Astrocyte (in vitro differentiated cells and primary cell): ENCODE measurements at regions not wholly inside any gene's neighbourhood (a gene's known extent, or its start where the extent isn't known, plus 50 kb on each side); places are given as distances from the start of the nearest gene placed in this dataset.
A peak's percentile ranks its signal among the peaks of the same experiment; 100 is the strongest.

Experiments used
- DNase-seq: peaks from one replicate; pipeline ENCODE4 v3.0.0-alpha.2; 2010; ENCODE audit warnings: low read depth
- FAIRE-seq: peaks from 2 replicates; lab custom pipeline; 2011; peaks lifted over from hg19 to GRCh38; lab: Jason Lieb, UNC
- H2AFZ ChIP-seq: 2 replicates; pipeline ENCODE4 v1.6.0; 2012; ENCODE audit warnings: low read depth, low read length, inconsistent platforms
- H3K27ac ChIP-seq: 2 replicates; pipeline ENCODE4 v1.5.1; 2011; ENCODE audit warnings: low read depth, low read length, inconsistent platforms
- H3K27me3 ChIP-seq: 2 replicates; pipeline ENCODE4 v1.6.0; 2011; ENCODE audit warnings: low read length, inconsistent platforms; ENCODE audit not compliant: insufficient read depth
- H3K36me3 ChIP-seq: 2 replicates; pipeline ENCODE4 v1.5.1; 2011; ENCODE audit warnings: low read length, inconsistent platforms; ENCODE audit not compliant: insufficient read depth
- H3K4me1 ChIP-seq: 2 replicates; pipeline ENCODE4 v1.5.1; 2011; ENCODE audit warnings: low read length, inconsistent platforms; ENCODE audit not compliant: insufficient read depth
- H3K4me2 ChIP-seq: 2 replicates; pipeline ENCODE4 v1.6.0; 2012; ENCODE audit warnings: low read length, inconsistent platforms
- H3K4me3 ChIP-seq: 2 replicates; pipeline ENCODE4 v1.5.1; 2011; ENCODE audit warnings: low read depth, mild to moderate bottlenecking, low read length, inconsistent platforms; ENCODE audit not compliant: insufficient read depth
- H3K79me2 ChIP-seq: 2 replicates; pipeline ENCODE4 v1.6.0; 2012; ENCODE audit warnings: mild to moderate bottlenecking, low read length, inconsistent platforms; ENCODE audit not compliant: insufficient read depth
- H3K9ac ChIP-seq: 2 replicates; pipeline ENCODE4 v1.6.0; 2012; ENCODE audit warnings: mild to moderate bottlenecking, low read length, inconsistent platforms
- H3K9me3 ChIP-seq: 2 replicates; pipeline ENCODE4 v1.5.1; 2012; ENCODE audit warnings: low read depth, mild to moderate bottlenecking, low read length, inconsistent platforms; ENCODE audit not compliant: insufficient read depth
- H4K20me1 ChIP-seq: 2 replicates; pipeline ENCODE4 v1.6.0; 2012; ENCODE audit warnings: low read length, inconsistent platforms; ENCODE audit not compliant: insufficient read depth
- H3K27ac Mint-ChIP-seq: one replicate; pipeline ENCODE4 v1.8.0; 2021; ENCODE audit warnings: mild to moderate bottlenecking, mixed read lengths; ENCODE audit not compliant: unreplicated experiment
- H3K27me3 Mint-ChIP-seq: one replicate; pipeline ENCODE4 v1.8.0; 2021; ENCODE audit warnings: low read depth, mixed read lengths; ENCODE audit not compliant: unreplicated experiment
- H3K36me3 Mint-ChIP-seq: one replicate; pipeline ENCODE4 v1.8.0; 2021; ENCODE audit warnings: low read depth, mixed read lengths; ENCODE audit not compliant: unreplicated experiment
- H3K4me1 Mint-ChIP-seq: one replicate; pipeline ENCODE4 v1.8.0; 2021; ENCODE audit warnings: low read depth, mixed read lengths; ENCODE audit not compliant: unreplicated experiment
- H3K4me3 Mint-ChIP-seq: one replicate; pipeline ENCODE4 v1.8.0; 2021; ENCODE audit warnings: mild to moderate bottlenecking, moderate library complexity, mixed read lengths; ENCODE audit not compliant: unreplicated experiment
- H3K9me3 Mint-ChIP-seq: one replicate; pipeline ENCODE4 v1.8.0; 2021; ENCODE audit warnings: mild to moderate bottlenecking, mixed read lengths; ENCODE audit not compliant: unreplicated experiment
- CTCF ChIP-seq: IDR thresholded peaks from 2 replicates; pipeline ENCODE4 v1.5.1; 2011; ENCODE audit warnings: low read depth, mild to moderate bottlenecking, inconsistent platforms, low read length, moderate library complexity; ENCODE audit not compliant: insufficient read depth
- EZH2 ChIP-seq: IDR thresholded peaks from 2 replicates; pipeline ENCODE4 v1.6.1; 2012; ENCODE audit warnings: mild to moderate bottlenecking, low read length, inconsistent platforms; ENCODE audit not compliant: insufficient read depth

DNA sequence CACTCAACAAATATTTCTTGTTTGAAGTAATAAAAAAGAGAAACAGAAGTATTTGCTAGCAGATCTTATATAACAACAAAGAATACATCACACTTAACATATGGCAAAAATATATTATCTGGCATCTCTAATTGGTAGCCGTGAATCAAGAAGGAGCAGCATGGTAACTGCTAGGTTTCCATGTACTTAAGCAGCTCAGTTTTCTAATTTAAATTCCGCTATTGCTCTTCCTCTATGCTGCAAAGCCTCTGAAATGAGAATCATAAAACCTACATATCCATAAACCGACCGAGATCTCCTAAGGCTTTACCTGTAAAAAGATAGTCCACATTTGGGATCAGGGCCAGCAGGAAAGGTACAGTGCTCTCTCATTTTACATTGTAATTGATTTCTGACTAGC, 76.6 kb upstream of the PTPRZ1 start:
- Histone ChIP-seq H2AFZ (no peak overlapping the region), H4K20me1 (no peaks in the 10 kb centered on the region), H3K4me2 (no peak overlapping the region), H3K79me2 (no peaks in the 10 kb centered on the region), H3K4me1 (no peaks in the 10 kb centered on the region), H3K36me3 (no peaks in the 10 kb centered on the region), H3K27ac (no peak overlapping the region), H3K9me3 (no peaks in the 10 kb centered on the region), H3K27me3 (no peaks in the 10 kb centered on the region), H3K9ac (no peak overlapping the region), H3K4me3 (no peak overlapping the region)
- Mint-ChIP-seq H3K4me3 (no peak overlapping the region), H3K36me3 (no peaks in the 10 kb centered on the region), H3K27me3 (no peaks in the 10 kb centered on the region), H3K4me1 (peaks cover 20% of the 10 kb centered on the region), H3K27ac (no peak overlapping the region), H3K9me3 (no peaks in the 10 kb centered on the region)
- FAIRE-seq, result no peak
- TF ChIP-seq CTCF, result no peak
- no peak for TF ChIP-seq EZH2
- no peak for DNase-seq

DNA sequence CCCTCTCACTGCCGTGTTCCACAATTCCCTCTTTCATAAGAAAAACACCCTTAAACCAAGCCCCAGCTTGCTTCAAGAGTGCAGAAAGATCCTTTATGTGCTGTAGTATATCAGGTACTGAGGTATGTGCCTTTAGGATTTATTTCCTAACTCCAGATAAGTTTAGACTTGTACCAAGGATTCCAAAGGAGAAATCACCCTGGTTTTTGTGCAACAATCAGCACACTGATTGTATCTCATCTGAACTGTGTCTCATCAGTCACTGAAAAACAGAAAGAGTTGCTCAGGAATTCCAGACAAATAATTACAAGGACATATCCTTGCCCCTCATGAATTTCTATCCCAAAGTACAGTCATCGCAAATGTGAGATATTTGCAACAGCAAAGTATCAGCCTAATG, 77.2 kb upstream of the PTPRZ1 start:
- Histone ChIP-seq H2AFZ (no peak overlapping the region), H3K27me3 (no peaks in the 10 kb centered on the region), H3K9me3 (no peaks in the 10 kb centered on the region), H4K20me1 (no peaks in the 10 kb centered on the region), H3K4me3 (no peak overlapping the region), H3K4me1 (no peaks in the 10 kb centered on the region), H3K9ac (no peak overlapping the region), H3K36me3 (no peaks in the 10 kb centered on the region), H3K79me2 (no peaks in the 10 kb centered on the region), H3K4me2 (no peak overlapping the region), H3K27ac (no peak overlapping the region)
- DNase-seq (no peak), FAIRE-seq (no peak)
- H3K36me3 Mint-ChIP-seq, result no peaks in the 10 kb centered on the region
- H3K27ac Mint-ChIP-seq, result no peak overlapping the region
- TF ChIP-seq CTCF (no peak), EZH2 (no peak)
- H3K27me3 Mint-ChIP-seq, result no peaks in the 10 kb centered on the region
- peaks cover 20% of the 10 kb centered on the region for H3K4me1 Mint-ChIP-seq
- no peaks in the 10 kb centered on the region for H3K9me3 Mint-ChIP-seq
- H3K4me3 Mint-ChIP-seq, result no peak overlapping the region

DNA sequence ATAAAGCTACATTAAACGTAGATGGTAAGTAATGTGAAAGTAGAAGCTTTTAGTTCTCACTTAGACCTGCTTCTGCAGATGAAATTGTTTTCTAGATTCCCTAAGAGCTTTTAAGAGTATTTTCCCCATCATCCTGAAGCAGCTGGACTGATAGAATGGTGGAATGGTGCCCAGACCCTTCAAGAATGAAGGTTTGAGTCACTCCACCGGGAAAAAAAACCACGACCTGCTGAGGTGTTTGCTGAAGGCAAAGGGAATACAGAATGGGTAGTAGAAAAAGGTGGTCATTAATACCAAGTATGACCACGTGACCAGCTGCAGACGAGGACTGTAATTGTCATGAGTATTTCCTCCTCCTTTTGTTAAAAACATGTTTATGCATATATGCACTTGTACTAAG, 79.2 kb upstream of the PTPRZ1 start:
- Histone ChIP-seq H3K9ac (no peak overlapping the region), H2AFZ (no peak overlapping the region), H3K27ac (no peak overlapping the region), H3K4me1 (no peaks in the 10 kb centered on the region), H3K4me3 (no peak overlapping the region), H3K79me2 (no peaks in the 10 kb centered on the region), H3K9me3 (no peaks in the 10 kb centered on the region), H3K27me3 (no peaks in the 10 kb centered on the region), H3K4me2 (no peak overlapping the region), H3K36me3 (no peaks in the 10 kb centered on the region), H4K20me1 (no peaks in the 10 kb centered on the region)
- Mint-ChIP-seq H3K4me1 (peaks cover 16% of the 10 kb centered on the region), H3K36me3 (no peaks in the 10 kb centered on the region), H3K27me3 (no peaks in the 10 kb centered on the region), H3K4me3 (no peak overlapping the region), H3K27ac (no peak overlapping the region), H3K9me3 (no peaks in the 10 kb centered on the region)
- TF ChIP-seq EZH2, result no peak
- no peak for FAIRE-seq
- peak; percentile 10 for DNase-seq
